GM20431 (cell line): ENCODE measurements at regions not wholly inside any gene's neighbourhood (a gene's known extent, or its start where the extent isn't known, plus 50 kb on each side); places are given as distances from the start of the nearest gene placed in this dataset.
"Not testable (repeated sequence)": the region's sequence is repeated elsewhere in the genome, so short reads cannot be mapped to it uniquely, and the experiment has no call there.

ENCODE experiments used
- in situ Hi-C: fragments of 300-500 bp; cut with MseI, MboI; formaldehyde crosslinking; loops from one replicate; pipeline ENCODE4 v1.15.0; 2020; ENCODE audit warnings: low sequenced_read_pairs; ENCODE audit not compliant: unreplicated experiment

- in situ Hi-C loops: not testable (repeated sequence)
These were observed 53.2 kb upstream of the CNIH3 start for GRCh38 chr1:224562881-224563280.

GRCh38 chr1:224563666-224564065 lies 52.5 kb upstream of the CNIH3 start:
- in situ Hi-C loops: no loop called here

- in situ Hi-C loops: no loop called here
These were observed 51.5 kb upstream of the CNIH3 start for GRCh38 chr1:224564454-224565084.

- in situ Hi-C loops: no loop called here
These were observed 50.9 kb upstream of the CNIH3 start for GRCh38 chr1:224565186-224565585.

- in situ Hi-C loops: no loop called here
These were observed 50.3 kb upstream of the CNIH3 start for GRCh38 chr1:224565611-224566406.
